ENCODE measurements at regions not wholly inside any gene's neighbourhood (a gene's known extent, or its start where the extent isn't known, plus 50 kb on each side); places are given as distances from the start of the nearest gene placed in this dataset.

DNA sequence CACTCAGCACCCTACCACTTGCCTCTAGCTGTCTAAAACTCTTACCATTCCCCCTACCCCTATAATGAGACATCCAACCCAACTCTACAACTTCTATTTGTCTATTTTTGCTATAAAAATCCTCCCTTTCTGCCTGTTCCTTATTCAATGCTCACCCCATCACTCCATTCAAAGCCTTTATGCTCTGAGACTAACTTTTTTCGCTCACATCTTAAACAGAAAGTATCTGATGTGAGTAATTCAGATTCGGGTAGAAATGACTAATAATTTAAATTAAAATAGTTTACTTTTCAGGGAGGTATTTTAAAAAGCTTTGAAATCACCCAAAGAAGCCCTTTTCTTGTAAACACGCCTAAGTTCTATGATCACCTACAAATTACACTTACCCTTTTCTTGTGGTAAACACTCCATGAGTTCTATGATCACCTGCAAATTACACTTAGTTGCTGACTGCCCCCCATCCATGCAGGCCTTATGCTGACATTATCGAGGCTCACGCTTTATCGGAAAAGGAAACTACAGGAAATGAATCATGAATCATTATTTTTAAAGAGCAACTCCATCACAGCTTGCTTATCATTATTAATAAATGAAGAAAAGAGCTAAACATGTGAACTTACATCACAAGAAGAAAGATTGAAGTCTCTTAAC is 168.7 kb upstream of the PPP1R2C start:
- DNase-seq: no peak

DNA sequence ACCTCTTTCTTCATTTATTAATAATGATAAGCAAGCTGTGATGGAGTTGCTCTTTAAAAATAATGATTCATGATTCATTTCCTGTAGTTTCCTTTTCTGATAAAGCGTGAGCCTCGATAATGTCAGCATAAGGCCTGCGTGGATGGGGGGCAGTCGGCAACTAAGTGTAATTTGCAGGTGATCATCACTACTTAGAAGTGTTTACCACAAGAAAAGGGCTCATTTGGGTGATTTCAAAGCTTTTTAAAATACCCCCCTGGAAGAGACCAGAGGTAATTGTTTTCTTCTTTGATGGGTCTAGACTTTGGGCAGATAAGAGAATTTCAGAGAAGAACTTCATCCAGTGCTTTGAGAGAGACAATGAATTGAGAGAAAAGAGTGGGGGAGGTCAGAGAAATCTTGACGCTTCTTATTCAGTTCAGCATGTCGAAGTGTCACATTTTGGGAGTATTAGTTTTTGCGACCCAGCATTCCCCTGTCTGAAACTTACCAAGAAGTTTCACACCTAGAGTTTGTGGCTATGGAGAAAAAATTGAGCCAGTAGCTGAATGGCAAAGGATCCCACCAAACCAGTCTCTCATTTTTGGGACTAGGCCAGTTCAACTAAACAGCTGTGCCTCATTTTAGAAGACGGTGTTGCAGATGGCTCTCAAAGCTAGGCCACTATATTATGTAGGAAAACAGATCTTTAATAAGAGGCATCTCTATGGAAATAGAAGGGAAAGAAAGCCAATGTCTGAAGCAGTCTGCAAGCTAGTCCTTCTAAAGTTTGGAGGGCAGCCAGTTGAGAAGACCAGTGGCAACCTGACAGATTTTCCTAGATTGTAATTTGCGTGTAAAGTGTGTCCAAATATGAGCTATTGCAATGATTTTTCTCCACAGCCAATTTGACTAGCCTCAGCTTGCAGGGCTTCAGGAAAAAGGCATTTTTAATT is 171.0 kb upstream of the PPP1R2C start:
- DNase-seq: peak; percentile 62

DNA sequence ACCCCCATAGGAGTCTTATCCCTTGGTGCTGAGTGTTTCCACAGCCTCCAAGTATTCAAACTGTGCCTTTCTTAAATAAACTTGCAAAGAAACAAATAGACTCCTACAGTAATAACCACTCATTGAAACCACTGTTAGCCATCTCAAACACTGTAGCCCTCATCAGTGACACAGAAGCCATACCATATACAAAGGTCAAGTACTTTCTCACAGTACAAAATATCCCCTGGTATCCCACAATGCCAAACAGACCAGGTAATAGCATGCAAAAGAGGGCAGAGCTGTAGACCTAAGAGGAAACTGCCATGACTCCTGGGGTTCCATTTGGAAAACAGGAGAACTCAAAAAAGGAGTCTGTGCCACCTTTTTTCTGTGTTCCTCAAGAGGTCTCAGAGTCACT is 173.8 kb upstream of the PPP1R2C start:
- no peak for DNase-seq

DNA sequence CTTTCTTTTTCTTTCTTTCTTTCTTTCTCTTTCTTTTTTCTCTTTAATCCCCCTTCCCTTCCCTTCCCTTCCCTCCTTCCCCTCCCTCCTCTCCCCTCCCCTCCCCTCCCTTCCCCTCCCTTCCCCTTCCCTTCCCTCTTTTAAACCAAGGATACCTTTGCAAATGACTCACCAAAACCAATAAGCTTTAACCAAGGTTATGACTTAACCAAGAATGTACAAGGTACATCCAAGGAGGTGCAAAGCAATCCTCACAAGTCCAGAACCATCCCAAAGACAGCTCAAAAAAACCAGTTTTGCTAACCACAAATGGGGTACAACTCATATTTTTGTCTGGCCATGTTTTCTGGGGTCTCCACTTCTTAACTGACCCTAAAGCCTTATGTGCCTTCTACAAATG is 174.7 kb upstream of the PPP1R2C start:
- DNase-seq: no peak

DNA sequence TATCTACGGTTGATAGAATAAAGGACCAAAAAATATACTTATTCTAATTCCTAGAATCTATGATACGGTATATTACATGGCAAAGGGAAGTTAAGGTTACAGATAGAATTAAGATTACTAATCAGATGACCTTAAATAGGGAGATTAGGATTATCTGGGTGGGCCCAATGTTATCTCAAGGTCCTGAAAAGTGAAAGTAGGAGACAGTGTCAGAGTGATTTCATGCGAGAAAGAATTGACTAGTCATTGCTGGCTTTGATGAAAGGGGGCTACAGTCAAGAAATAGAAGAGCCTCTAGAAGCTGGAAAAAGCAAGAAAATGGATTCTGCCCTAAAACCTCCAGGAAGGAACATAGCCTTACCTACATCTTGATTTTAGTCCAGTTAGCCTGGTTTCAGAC is 176.9 kb upstream of the PPP1R2C start:
- no peak for DNase-seq

DNA sequence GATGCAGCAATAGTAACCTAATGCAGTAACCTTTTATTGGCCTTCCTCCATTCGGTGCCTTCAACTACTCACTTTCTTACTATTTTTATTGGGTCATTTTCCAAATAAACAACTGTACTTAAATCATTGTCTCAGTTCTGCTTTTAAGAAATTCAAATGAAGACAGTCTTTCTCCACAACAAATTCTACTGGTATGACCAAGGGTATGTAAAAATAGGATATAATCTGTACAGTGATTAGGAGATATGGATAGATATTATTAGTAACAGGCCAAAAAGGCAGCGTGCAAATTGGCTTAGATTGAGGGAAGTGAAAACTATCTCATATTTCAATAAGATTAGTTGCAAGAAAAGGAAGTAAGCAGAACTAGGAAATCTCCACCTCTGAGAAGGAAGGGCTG is 177.4 kb upstream of the PPP1R2C start:
- no peak for DNase-seq

DNA sequence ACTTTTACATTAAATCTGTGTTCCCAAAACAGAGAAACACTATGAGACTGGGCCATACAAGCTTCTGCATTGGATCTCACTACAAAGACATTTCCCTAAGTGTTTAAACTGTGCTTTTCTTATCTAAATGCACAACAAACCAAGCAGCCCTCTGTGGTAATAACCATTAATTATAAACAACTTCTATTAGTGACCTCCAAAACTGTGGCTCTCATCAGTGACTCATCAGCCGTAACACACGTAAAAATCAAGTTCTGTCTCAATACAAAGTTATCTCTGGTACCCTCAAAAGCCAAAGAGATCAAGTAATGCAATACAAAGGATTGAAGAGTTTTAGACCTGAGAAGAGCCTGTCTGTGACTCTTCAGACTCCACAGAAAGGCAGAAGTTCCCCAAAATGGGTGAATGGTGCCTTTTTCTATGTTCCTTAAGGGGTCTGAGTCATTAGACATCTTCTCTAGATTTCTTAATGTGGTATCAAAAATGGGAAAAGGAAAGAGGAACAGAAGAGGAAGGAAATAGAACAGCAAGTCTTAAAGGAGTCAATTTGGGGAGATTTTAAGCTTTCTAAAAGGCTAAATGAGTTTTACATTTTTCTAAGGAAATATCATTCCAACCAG is 189.8 kb upstream of the PPP1R2C start:
- DNase-seq: no peak

DNA sequence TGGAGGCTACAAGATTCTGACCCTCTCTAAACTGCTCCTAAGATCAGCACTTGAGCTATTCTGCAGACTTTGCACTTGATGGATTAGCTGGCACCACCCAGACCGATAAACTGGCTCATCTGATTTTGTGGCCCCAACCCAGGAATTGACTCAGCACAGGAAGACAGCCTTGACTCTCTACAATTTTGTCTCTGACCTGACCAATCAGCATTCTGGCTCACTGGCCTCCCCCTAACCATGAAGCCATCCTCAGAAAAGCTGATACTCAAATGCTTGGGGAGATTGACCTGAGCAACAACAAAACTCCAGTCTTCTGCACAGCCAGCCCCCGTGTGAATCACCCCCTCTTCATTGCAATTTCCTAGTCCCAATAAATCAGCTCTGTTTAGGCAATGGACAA is 195.4 kb upstream of the PPP1R2C start:
- no peak for DNase-seq

DNA sequence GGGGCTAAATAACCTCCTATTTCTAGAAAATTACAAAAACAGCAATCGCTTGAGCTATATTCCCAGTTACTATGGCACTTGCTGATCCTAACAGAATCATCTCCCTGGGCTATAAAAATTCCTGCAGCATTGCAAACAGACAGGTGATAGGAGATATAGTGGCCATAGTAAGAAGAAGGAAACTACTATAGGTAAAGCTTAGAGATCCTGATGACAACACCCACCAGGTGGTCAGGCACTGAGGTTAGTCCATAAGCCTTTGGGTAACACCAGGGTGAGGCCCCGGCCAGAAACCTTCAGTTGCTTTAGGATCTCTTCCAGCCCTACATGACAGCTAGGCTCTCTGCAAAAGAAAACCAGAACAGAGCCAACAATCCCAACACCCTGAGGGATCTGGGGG is 197.9 kb upstream of the PPP1R2C start:
- no peak for DNase-seq

DNA sequence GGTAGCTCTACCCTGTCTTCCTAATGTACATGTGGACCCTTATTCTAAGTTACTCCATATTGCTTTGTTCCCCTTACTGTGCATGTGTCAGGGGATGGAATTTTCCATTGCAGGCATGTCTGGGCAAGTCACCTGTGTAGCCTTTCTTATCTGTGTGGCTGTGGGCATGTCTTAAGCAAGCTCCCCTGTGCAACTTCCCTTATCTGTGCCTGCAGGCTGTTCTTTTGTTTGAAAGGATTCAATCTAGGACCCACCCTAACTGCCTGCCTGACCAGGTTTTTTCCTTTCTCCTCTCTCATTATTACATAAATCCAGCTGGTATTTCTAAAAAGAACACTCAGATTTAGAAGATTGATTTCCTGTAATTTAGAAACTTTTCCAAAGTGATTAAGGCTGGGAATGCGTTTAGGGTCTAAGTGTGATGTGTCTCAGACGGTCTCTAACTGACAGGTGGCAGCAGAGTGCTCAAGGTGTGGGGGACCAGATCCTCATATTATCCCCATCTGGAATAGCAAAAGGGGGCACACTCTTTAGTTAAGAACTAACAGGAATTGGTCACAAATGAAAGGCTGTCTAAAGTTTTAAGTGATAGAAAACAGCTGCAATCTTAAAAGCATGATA is 198.9 kb upstream of the PPP1R2C start:
- no peak for DNase-seq

DNA sequence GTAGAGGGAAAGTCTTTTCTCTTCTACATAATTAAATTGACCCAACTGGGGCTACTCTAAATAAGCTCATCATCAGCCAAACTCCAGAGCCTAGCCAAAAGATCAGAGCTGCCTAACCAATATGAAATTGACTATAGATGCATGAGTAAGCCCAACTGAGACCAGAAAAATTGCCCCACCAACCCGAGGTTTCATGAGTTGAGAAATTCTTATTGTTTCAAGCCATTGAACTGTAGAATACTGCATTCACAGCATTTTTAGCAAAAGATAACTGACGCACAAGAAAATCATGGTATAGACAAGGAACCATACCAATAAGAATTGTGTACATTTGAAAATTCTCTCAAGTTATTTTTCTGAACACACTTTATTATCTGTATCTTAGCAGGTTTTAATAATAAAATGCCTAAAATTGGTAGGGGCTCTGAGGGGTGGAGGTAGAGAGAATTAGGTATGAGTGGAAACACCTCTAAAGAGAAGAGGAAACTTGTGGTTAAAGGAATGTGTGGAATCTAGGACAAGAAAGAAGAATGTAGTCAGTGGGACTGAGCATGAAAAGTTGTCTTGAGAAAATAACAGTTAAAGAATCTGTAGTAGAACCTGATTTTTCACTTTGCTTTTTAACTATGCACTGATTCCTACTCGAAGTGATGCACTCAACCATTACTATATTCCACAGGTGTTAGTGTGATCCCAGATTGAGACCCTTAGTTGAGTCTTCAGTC is 200.9 kb upstream of the PPP1R2C start:
- DNase-seq: no peak

DNA sequence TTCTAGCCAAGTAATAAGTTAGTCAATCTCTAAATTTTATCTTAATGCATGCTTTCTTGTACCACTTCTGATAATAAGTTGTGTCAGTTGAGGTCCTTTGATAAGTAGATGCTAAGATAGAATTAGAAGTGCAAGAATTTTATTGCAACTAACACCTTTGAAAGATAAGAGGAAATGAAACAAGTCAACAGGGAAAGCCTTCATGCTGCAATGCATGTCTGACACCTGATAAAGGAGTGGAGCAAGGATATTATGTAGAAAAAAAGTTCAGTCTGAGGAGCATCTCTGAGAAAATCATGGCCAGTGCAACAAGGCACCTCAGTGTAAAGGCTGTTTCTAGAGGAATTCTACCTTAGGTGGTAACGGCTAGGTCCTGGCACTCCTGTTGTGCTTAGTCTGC is 210.7 kb upstream of the PPP1R2C start:
- DNase-seq: no peak

DNA sequence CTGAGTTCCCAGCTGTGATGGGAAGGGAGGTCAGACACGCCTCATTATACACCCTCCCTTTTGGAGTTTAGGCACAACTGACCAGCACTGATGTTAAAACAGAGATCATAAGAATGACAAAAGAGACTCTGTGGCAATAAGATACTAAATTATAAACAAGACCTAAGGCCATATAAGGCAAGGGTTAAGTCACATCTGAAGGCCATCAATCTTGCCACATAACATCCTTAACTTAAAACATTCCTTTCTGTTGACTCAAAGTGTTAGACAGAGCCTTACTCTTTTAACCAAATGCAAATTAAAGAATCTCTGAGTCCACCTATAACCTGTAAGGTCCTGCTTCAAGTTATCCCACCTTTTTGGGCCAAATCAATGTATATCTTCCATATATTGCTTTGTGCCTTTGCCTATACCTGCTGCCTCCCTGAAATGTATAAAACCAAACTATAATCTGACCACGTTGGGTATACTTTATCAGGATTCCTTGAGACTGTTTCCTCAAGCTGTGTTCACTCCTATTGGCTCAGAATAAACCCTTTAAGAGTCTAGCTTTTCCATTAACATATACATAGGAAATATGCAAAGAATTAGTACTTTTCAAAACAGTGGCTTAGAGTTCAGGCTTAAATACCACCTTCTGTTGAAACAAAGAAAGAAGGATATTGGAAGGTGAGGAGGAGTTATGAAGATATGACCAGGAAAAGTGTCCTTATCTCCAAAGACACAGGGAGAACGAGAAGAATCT is 214.4 kb upstream of the PPP1R2C start:
- no peak for DNase-seq

DNA sequence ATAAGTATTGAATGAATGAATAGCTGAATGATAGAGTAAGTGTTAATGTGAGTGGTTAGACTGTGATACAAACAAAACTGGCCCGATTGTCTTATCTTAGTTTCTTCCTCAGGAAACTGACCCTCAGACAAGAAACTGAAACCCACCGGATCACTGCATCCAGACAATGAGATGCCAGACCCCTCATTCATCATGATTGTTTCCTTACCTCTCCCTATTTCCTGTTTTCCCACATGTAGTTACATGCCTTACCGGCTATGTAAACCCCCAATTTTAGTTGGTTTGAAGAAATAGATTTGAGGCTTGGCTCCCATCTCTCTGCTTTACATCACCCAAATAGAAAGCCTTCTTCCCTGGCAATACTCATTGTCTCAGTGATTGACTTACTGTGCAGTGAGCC is 218.9 kb upstream of the PPP1R2C start:
- DNase-seq: no peak

DNA sequence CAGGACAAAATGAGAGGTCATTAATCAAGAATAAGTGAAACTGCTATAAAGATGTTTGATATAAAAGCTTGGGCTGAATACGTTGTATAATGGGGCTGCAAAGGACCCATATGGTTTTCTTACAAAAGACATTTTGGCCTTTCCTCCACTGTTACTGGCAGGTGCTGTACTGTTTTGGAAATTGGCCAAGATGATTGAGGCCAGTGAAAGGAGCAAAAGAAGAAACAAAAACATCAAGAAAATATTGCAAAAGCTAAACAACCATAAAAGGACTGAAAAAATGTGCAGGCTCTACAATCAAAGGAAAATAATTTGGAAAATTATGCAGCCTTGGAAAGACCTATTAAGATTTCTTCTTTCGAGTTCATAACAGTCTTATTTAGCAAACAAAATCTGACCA is 222.2 kb upstream of the PPP1R2C start:
- no peak for DNase-seq

DNA sequence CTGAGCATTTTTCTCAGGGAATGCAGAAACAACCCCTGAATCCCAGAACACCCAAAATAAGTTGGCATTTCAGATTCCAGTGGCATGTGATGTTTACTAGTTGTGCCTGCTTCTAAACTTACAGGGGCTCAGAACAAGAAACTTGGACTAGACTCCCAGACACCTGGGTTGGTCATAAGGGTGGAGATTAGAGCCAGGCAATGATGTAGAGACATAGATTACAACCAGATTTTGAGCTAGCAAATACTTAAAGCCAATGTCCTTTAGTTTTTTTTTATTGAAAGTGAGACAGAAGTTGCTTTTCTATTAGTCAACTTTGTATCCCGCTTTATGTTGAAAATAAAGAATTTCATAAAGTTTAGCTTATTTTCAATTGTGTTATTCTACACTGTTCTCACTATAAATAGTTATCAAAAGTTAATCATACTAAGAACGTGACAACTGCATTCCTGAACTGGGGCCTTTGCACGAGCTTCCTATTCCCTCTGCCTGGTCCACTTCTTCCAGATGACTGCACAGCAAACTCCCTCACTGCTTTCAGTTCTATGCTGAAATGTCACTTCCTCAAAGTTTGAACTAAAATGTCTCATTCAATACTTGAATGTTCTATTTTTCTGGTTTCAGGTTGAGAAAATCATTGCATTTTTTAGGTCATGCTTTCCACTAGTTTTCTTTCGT is 224.7 kb upstream of the PPP1R2C start:
- no peak for DNase-seq

DNA sequence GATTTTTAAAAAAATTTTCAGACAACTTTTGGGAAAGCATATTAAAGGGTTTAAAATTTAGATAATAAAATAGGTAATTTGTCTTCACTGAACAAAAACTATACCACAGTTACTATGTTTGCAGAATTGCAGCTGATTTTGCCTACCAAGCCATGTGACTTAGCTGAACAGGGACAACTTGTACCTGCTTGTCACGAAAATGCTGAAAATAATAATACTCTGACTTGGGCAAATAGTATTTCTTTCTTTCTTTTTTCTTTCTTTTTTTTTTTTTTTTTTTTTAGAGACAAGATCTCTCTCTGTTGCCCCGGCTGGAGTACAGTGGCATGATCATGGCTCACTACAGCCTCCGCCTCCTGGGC is 225.2 kb upstream of the PPP1R2C start:
- DNase-seq: no peak

DNA sequence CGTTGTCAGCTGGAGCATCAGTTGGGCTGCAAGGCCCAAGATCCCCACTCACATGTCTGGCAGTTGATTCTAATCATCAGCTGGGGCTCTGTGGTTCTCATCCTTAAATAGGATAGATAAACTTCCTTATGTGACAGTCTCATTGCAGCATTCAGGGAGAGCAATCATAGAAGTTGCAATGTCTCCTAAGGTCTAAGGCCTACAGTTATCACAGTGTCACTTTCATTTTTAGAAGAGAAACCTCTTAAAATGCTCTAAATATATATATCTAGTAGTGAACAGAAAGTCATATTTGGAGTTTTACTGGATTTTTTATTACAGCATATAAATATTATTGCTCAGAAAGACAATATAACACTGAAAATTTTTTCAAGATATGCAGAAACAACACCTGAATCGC is 226.0 kb upstream of the PPP1R2C start:
- no peak for DNase-seq

DNA sequence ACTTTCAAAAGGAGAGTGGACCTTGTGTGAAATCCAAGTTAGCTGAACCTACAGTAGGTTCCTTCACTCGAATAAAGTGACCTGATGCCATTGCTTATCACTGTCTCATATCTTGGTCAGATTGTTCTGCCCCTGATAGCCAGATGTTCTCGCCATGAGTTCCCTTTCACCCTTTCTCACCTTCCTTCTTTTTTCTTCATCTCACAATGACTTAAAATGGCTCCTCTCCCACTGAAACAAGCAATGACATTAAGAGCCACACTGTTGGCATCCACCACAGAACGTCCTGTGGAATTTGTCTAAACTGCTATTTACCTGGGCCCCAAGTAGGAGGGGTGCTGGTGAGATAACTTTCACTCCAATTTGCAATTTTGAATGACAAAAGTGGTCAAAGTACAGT is 227.6 kb upstream of the PPP1R2C start:
- DNase-seq: no peak

DNA sequence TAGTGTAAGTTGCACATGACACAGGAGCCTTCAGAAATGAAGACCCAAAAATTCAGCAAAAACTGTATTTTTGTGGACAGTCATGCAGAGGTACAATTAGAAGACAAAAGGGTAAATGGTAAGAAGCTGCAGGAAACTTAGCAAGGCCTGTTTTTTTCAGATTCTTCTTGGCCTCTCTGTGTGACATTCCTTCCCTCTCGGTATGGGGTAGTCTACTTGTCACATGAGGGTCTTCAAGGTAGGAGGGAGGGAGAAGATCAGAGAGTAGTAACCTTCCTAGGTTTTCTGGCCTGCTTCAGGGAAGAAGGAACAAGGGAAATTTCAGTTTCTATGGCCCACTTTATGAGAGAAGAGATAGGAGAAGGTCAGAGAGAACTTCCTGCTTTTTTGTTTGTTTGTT is 230.4 kb upstream of the PPP1R2C start:
- no peak for DNase-seq

DNA sequence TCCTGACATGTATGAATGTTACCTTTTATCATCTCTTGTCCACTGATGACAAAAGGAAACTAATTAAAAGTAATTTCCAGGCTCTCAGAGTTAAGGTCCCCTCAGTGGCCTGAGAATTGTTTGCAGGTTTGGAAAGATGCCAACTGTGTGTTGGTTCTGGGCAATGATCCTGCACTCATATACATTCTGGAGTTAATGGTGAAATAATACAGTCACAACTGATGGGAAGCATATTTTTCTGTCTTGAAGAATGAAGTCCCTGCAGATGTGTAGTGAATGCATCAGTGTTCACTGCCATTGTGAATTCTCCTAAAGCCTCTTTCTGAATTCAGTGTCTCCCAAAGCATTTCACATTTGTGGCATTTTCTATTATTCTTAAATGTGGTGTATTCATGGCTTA is 238.1 kb upstream of the PPP1R2C start:
- DNase-seq: no peak

DNA sequence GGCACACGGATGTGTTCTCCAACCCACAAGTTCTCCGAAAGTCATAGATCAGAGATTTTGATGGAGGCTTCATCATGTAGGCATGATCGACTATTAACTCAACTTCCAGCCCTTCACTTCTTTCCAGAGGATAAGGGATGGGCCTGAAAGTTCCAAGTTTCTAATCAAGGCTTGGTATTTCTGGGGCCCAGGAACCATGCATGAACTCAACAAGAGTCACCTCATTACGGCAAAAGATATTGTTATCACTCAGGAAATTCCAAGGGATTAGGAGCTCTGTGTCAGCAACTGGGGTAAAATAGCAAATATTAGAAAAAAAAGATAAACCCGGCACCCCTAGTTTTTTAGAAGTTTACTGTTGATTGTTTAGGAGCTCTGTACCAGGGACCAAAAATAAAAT is 240.1 kb upstream of the PPP1R2C start:
- DNase-seq: no peak

Measured in CD4-positive, alpha-beta T cell treated with Interleukin-15 for 1 hour (primary cell).